Activated CD4-positive, alpha-beta T cell treated with anti-CD3 and anti-CD28 coated beads for 4 hours (primary cell): ENCODE measurements at regions not wholly inside any gene's neighbourhood (a gene's known extent, or its start where the extent isn't known, plus 50 kb on each side); places are given as distances from the start of the nearest gene placed in this dataset.

Source experiments
- DNase-seq, 2 donors: peaks; one replicate each; pipeline ENCODE4 v3.0.0-alpha.2; 2020

DNA sequence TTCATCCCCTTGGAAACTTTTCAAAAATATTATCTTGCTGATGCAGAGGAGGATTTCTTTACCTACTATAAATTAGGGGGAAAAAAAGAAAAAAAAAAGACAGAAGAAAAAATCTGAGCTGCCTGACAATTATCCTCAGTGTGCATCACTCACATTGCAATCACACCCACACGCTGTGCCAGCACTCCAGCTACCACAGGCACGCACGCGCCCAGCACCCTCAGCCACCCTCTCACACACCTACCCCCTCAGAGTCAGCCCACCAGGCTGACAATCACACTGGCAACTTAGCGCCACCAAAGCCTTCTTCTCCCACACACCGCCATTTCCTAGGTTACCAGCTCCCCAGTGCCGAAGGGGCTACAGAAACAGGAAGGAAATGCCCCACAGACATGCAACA is 236.1 kb downstream of the KCNA4 start:
- DNase-seq = no peak

GRCh38 chr11:29773656-29774264 is 243.1 kb downstream of the KCNA4 start:
- DNase-seq = no peak

- DNase-seq = no peak
These were observed 260.0 kb downstream of the KCNA4 start for GRCh38 chr11:29756871-29757270.

- DNase-seq = no peak
These were observed 261.4 kb downstream of the KCNA4 start for GRCh38 chr11:29755474-29755873.

- DNase-seq = no peak
These were observed 265.2 kb downstream of the KCNA4 start for GRCh38 chr11:29751618-29752017.

DNA sequence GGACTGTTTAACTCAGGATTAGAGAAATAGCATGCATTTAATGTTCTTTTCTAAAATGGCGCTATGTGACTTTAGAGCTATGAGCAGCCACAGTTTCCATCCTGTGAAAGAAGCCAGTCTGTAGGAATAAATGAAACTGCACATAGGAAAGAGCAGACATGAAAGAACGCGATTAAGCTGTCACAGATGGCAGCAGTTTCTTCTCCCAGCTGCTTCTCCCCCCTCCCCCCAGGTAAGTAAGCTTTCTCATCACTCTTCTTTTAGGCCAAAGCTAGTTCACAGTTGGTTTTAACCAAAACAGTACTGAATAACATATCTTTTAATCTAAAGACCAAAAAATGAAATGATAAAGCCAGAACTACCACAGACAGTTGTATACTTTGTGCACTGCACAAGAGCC is 266.4 kb downstream of the KCNA4 start:
- DNase-seq = no peak

- DNase-seq = no peak
These were observed 282.5 kb downstream of the KCNA4 start for GRCh38 chr11:29734287-29734686.

GRCh38 chr11:29713831-29714320 is 303.0 kb downstream of the KCNA4 start:
- DNase-seq = no peak

GRCh38 chr11:29712616-29713015 is 304.2 kb downstream of the KCNA4 start:
- DNase-seq = no peak

DNA sequence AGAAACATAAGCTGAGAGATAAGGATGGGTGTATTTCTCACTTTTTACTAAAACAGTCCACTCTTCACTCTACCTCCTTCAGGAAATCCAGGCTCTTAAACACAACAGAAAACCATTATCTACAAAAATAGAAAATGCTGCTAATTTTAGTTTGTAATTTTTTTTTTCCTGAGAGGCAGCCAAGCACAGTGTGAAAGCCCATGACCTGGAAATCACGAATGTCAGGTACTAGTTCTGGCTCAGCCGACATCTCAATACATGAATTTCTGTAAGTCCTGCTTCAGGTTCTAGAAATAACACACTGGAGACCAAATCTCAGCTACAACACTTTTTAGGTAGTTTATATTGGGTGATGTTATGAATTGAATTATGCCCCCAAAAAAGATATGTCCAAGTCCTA is 308.9 kb downstream of the KCNA4 start:
- DNase-seq = no peak

DNA sequence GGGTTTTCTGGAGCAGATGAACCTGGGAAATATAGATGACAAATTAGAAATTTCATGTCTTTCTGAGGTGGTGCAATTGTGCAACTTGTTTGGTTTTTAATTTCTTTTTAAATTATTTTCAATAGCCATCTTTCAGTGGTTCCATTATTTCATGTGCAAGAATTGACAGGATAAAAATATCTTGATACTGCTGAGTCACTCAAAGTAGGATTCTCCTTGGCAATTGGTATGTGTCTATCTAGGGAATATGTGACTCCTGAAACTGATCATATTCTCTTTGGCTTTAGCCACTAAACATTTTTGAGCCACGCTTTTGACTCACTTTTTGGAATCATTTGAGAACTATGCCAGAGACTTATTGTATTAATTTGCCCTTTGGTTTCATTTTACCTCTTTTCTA is 331.5 kb downstream of the KCNA4 start:
- DNase-seq = no peak

DNA sequence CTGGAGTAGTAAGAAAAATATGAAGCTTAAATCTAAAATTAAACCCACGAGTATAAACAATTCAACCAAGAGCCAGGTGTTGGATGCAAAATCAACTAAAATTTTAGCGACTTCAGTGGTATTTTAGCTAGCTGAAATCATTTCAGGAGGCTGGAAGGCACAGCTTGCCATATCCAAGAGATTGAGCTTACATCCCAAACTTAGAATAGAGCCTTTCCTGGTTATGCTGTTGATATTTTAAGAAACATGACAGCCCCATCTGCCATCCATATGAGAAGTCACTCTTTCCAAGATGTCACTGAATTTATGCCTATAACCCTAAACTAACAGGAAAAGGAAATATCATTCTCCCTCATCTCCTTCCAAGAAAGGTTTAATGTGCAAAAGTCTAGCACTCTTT is 334.0 kb downstream of the KCNA4 start:
- DNase-seq = no peak

DNA sequence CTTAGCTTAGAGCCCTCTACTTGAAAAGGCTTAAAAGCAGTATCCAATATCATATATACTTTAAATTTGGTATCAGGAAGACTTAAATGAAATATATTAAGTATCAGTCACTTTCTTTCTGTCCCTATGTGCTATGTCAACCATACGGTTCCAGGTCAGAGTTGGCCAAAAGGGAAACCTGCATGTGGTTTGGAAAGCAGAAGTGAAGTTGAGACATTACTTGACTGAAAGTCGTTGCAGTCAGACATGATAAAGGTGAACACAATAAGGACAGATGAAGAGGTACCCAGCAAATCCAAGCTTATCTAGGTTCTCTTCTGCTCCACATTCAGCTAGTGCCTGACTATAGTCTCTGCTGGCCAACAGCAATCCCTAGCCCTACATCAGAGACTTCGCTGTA is 336.8 kb downstream of the KCNA4 start:
- DNase-seq = no peak

DNA sequence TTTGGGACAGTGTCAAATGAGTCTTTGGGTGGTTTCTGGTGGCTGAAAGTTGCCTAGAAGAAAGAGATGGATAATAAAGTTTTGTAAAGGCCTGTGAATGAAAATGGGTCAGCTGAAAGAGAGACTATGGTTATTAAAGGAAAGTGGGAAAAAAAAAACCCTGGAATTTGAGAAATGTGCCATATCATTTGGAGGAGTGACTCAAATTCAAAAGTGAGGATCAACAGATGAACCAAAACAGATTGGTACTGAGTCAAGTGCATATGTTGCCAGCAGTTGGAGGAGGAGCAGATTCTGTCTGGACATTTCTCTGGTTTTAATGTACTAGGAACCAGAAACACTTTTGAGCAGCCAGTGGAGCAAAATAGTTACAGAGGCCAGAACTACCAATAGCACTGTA is 339.8 kb downstream of the KCNA4 start:
- no peak for DNase-seq

DNA sequence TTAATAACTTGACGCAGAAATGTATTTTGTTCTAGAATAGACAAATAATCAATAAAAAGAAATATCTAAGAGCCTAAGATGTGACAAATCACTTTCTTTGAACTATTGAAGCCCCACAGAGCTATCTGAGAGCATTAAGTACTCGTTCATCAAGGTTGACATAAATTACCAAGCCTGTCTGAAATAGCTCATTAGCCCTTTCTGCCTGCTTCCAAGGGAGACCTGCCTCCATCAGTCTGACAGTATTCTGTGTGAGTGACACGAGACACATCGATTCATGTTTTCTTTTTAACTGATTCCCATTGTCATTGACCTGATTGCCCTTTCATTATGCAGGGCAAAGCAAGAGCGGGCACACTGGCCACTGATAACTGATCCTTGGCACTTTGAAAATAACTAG is 347.5 kb downstream of the KCNA4 start:
- DNase-seq = no peak

GRCh38 chr11:29657709-29658108 is 359.1 kb downstream of the KCNA4 start:
- no peak for DNase-seq

- no peak for DNase-seq
These were observed 360.2 kb downstream of the KCNA4 start for GRCh38 chr11:29656597-29656996.

GRCh38 chr11:29645373-29645772 is 371.5 kb downstream of the KCNA4 start:
- no peak for DNase-seq

- DNase-seq = no peak
These were observed 375.6 kb downstream of the KCNA4 start for GRCh38 chr11:29641201-29641600.

- no peak for DNase-seq
These were observed 382.1 kb downstream of the KCNA4 start for GRCh38 chr11:29634744-29635143.

- DNase-seq = no peak
These were observed 382.6 kb downstream of the KCNA4 start for GRCh38 chr11:29634244-29634643.

DNA sequence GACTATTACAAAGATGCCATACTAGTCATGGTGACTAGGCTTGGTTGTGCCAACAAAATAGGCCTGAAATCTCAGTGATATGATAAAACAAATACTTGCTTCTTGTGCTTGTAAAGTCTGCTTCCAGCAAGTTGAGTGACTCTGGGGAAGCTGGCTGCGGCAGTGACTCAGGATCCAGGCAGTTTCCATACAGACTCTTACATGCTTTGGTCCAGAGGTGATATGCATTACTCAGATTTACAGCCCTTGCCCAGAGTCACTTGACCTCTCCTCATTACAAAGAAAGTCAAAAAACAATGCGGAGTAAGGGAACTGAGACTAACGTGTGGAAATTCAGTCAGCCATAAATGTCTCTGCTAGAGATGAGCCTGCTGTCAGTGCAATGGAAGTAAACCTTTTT is 387.5 kb downstream of the KCNA4 start:
- DNase-seq = no peak

DNA sequence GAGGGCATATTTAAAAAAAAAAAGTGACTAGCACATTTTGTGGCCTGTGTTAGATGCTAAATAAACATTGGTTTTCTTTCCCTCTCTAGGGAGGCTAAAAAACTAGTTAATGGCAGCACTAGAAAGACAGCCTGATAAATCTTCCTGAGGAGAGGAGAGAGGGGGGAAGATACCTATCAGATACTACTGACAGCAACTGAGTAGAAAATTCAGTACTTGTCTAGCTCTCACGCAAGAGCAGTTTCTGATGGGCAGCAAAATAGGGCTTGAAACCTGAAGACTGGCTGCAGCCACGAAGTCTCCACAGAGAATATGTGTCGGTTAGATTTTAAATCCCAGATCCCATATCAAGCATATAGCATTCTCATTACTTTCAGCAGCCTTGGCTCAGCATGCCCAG is 388.2 kb downstream of the KCNA4 start:
- DNase-seq = no peak

DNA sequence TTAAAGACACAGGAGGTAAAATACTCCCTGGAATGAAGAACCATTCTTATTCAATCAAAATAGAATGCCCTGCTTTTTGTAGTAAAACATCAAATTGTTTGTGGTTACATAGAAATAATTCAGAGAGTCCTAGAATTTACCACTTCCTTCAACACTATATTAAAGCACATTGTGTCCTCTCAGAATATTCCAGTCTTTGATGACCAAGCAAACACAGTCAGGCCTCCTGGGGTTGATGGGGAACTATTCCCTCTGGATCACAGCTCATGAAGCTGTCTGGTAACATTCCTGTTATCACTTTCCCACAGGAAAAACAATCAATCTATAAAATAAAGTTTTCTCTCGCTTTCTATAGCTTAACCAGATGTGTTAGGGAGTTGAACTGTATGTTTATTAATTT is 389.3 kb downstream of the KCNA4 start:
- no peak for DNase-seq

DNA sequence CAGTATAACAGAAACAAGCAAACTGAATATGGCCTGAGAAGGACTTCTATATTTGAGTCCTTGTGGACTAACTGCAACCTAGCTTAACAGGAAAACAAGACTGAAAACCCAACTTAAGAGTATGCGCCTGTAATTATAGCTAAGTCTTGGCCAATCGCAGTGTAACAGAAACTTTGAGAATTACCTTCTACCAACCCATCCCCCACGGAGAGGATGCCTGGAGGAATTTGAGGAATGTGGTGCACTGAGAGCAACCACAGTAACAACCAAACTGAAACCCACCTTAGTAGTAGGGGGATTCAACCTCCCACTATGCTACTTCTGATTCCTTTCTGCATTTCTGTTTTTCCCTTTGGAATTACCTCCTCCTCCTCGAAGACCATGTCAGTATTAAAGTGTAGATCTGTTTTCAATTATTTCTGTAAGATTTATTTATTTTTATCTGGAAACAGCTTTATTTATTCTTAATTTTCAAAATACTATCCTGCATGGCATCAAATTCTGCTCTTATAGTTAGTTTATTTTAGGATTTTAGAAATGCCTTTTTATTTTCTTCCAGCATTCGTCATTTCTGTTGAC is 393.6 kb downstream of the KCNA4 start:
- no peak for DNase-seq
